UCSD-AML1 (cell line): ENCODE measurements at regions not wholly inside any gene's neighbourhood (a gene's known extent, or its start where the extent isn't known, plus 50 kb on each side); places are given as distances from the start of the nearest gene placed in this dataset.

Source experiments
- DNase-seq: peaks from one replicate; lab custom pipeline; 2025; ENCODE audit not compliant: unreplicated experiment; lab: John Stamatoyannopoulos, UW

DNA sequence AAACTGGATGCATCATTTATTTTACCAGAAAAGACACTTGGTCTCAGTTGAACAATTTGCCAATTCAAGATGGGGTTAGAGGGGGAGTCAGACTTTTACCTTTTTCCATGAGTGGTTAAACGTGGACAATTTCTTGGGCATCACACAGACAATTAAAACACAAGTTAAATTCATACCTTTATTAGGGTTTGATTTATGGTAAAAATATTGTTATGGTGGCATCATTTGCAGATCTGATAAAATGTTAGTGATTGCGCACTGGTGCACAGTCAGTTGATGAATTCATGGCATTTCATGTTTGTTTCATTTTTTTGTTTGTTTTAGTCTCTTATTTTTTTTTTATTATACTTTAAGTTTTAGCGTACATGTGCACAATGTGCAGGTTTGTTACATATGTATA, 399.9 kb downstream of the DOK5 start:
- no peak for DNase-seq

DNA sequence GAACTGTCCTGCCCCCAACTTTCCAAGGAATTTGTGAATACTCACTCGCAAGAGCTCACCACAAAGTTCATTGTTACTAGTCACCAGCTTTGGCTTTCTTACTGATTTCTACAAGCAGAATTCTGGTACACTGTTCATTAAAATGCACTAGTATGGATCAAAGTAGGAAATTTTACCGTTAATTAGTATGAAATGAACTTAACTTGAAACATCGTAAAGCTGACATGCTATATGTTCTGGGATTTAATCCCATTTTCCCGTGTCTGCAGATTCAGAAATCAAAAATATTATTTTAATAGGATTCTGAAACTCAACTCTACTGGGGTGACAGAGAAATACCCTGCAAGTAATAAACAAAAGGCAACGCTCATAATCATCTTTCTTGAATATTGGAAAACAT, 399.3 kb downstream of the DOK5 start:
- no peak for DNase-seq

DNA sequence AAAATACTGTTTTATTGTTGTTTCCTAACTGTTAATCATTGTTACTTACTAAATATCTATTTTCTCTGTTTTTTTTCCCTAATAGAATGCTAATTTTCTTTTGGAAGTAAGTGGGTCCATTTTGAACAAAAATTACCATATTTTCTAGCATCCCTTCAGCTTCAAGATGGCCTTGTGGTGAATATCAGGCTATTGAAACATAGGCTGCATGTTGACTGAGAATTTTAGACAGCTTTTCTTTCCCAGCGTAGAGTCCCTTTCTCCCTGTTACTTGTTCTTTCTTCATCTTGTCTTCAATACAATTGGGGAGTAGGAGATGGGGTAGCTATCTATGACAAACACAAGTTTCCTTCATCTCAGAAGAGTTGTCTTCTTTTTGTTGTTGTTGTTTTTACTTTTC, 397.0 kb downstream of the DOK5 start:
- DNase-seq: no peak

DNA sequence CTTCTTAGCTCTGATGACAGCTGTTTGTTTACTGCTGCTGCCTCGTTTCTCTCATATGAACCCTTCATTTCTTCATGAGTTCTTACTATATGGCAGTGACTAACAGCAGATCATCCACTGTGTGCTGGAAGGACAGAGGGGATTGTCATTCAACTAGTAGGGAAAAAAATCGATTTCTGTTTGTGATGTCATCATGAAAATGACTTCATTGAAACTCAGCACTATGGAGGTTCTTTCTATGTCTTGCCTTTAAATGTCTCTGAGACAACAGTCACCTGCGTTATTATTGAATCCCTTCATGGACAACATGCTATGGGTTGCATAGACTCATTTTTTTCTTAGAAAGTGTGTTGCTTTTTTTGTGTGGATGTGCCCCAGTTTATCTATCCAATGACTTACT, 394.4 kb downstream of the DOK5 start:
- no peak for DNase-seq

DNA sequence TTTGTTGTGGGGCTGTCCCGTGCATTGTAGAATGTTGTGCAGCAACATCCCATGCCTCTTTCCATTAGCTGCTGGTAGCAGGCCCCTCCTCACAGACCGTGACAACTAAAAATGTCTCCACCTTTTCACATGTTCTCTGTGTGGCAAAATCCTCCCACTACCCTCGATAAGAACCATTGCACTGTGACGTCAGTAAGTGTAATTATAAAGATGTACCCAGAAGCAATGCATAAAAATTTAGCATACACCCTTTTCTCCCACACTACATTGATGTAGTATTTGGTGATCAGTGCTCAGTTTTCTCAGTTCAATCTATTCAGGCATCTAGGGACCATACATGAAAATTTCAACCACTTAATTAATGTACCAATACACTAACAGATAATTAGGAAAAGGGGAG, 389.9 kb downstream of the DOK5 start:
- DNase-seq: no peak

DNA sequence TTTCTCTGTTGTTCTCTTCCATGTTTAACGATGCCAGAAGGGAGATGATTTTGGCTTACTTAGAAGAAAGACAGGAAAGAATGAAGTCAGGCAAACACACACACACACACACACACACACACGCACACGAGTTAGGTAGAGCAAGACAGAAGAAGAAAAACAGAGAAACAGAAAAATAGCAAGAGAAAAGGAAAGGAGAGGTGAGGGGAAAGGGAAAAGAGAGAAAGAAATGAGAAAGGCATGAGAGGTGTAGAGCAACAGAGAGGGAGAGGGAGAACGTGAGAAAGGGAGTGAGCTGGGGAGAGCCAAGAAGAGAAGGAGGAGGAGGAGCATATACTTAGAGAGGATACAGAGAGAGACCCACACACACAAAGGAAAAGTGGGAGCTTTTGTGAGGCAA, 385.3 kb downstream of the DOK5 start:
- DNase-seq: no peak

DNA sequence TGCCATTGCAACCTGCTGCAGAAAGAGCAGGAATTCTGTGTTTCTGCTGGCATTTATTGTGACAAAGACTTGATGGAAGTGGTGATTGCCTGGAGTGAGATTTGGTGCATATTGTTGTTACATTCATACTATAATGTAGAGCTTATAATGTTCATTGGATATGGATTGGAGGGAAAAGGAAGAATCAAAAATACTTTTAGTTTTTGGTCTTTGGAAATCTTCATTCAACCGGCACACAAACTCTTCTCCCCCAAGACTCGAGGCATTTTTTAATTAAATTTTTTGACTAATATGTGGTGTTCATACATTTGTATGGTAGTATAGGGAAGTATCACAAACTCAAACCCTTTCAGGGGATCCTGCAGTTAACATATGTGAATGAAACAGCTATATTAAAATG, 380.8 kb downstream of the DOK5 start:
- DNase-seq: no peak

DNA sequence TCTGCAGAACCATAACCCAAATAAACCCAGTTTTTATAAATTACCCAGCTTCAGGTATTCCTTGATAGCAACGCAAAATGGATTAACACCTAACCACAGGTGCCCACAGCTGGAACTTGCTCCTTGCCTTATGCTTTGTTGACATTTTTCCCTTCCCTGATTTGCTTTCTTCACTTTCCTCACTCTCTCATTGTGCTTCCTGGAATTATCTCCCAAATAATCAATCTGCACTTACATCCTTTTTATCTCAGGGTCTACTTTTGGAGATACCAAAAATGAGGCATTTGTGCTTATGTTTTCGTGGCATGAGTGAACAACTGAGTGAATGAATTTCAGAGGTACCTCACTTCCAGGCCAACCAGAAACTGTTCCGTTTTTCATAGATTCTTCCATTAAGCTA, 374.3 kb downstream of the DOK5 start:
- DNase-seq: no peak

DNA sequence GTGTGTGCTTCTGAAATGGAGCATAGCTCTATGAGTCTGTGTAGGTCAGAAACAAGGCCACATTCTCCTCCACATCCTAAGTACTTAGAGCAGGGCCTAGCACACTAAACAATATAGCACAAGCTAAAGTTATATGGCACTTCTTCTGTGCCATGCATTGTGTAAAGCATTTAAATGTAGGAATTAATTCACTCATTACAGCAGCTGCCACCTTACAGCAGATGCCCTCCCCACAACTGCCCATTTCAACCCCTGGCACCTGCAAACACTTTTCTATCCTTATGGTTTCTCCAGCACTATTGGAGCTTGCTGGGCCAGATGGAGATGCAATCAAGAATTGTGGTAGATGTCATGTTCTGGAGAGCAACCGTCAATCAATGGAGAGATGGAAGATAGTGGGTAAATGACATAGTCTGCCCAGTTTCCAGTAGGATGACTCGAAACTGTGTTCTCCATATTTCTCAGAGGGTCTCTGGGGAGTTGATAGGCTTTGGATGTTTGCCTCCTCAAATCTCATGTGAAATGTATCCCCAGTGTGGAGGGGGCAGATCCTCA, 373.7 kb downstream of the DOK5 start:
- DNase-seq: no peak

DNA sequence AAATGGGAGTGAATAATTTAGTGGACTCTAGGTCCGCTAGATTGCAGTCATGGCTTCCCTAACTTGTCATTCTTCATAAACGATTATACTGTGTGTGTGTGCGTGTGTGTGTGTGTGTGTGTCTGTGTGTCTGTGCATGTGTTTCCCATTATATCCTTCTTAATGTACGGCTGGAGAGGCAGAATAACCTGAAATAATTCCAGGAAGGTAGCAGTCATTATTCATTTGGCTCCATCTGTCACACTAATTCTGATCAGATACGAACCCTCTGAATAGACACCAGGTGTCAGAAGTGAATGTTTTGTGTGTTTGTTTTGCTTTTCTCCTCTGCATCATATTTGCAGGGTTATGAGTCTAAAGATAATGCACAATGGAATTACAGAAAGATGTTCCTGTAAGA, 372.9 kb downstream of the DOK5 start:
- DNase-seq: no peak

DNA sequence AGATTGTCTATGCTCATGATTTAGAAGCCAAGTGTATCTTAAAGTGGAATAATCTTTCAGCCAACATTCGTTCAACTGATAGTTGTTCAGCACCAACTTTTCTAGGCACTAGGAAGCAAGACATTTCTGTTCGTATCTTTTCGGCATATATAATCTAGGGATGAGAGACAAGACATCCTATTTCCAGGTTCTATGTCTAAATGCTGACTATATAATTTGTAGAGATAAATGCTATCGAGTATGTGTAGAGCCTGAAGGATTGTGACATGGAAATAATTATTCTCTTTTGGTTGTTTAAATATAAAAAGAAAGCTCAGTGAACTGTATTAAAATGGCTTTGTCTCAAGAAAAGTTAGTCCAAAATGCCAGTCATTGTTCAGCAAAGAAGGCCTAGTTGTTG, 371.6 kb downstream of the DOK5 start:
- DNase-seq: no peak

DNA sequence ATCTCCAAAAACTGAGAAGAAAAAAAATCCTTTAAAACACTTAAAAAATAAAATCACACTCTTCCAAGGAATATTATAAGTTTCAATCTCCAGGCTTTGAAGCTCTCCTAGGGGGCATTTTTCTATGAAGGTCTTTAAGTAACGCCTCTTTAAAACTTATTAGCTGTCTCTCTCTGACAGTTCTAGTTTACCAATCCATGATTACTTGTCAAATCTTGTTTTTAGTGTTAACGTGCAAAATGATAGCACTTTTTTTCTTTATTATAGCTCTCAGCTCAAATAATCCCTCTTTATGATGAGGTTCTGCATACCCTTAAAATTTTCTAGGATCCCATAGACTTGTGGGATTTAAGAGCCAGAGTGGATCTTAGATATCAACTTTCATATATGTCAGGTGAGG, 369.0 kb downstream of the DOK5 start:
- no peak for DNase-seq

DNA sequence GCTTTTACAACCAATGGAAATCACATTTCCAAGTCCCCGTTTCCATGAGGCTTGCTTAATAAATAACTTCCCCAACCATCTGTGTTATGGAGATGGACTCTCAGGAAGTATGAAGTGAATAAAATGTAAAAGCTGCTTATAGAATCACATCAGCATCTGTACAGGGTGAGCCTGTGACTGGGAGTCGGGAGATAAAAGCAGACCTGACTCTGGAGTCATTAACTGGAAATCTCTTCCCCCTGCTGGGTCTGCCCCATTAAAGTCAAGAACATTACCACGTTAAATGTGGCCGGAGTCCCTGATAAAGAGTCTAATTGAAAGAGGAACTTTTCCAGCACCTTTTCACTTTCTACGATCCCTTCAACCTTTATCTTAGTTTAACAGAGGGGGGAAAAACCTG, 368.5 kb downstream of the DOK5 start:
- DNase-seq: no peak

DNA sequence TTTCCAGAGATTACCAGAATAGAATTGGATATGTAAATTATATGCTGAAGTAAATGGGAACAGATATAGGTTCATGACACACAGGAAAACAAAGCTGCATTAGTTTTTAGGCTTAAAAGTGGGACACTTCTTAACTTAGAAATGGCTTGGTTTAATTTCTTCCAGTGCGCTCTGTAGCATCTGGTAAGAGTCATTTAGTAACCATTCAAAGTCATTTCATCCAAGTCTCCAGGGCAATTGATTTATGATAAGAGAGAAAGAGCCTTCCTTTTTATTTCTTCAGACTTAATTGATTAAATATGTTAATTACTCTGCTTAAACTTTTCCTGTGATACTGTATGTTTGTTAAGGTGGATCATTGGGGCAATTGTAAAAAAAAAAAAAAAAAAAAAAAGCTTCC, 368.0 kb downstream of the DOK5 start:
- DNase-seq: no peak

DNA sequence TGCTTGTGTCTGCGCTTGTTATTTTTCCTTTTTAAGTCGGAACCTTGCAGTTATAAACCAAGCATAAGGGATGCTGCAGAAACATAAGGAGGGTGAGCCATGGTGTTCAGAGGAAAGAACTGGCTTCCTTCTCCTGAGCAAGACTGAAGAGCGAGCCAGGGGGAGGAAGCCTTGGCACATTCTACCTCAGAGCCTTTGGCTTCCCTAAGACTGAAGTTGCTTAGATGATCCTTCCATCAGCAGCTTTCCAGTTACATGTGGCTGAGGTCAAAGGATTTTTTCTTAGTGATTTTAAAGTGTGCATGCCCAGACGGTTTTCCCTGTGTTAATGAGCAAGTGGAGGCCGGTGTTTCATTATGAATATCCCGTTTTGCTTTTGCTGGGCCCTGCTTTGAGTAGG, 363.8 kb downstream of the DOK5 start:
- DNase-seq: no peak

DNA sequence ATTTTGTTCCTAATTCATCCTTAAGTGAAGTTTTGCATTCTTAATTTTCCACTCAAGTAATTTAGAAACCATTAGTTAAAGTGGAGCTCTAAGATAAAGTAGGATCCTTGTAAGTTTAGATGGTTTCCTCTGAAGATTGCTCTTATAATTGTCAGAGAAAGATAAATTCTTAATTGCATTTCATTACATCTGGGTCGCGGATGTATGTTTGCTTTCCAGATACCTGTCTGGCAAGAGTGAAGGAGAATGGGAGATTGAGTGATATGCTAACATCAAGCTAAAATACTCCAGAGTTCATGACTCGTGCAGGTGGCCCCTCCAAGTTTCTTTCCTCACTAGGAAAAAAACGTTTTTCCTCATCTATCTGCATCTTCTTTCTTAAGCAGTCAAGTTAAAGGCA, 361.8 kb downstream of the DOK5 start:
- DNase-seq: no peak

DNA sequence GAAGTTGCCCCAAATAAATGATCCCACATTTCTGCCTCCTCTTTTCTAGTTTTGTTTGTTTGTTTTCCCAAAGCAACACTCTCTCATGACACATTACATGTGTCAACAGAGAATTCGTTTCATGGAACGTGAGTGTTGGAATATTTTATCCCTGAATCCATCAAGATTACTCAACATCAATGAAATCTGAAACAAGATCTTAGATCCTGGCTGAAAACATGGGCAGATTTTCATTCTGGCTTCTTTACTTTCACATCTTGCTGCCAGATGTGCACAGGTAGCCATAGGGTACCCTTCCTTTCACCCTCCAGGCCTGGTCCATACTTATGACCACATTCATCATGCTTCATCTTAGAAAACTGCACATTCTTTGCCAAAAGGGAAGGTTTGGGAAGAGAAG, 347.0 kb downstream of the DOK5 start:
- no peak for DNase-seq

DNA sequence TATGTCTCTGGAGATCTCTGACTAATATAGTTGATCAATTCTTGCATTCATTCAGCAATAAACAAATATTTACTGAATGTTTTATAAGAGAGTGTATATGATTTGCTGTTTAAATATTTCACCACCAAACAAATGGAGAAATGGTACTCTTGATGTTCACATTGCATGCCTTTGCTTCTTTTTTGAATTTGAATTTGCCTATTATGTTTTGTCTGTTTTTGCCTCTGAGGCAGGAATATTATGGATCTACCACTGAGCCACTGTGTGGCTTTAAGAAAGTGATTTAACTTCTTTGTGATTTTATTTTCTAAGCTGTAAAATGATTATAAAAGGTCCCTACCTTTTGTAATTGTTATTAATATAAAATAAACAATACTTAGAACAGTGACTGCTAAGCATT, 345.0 kb downstream of the DOK5 start:
- no peak for DNase-seq

DNA sequence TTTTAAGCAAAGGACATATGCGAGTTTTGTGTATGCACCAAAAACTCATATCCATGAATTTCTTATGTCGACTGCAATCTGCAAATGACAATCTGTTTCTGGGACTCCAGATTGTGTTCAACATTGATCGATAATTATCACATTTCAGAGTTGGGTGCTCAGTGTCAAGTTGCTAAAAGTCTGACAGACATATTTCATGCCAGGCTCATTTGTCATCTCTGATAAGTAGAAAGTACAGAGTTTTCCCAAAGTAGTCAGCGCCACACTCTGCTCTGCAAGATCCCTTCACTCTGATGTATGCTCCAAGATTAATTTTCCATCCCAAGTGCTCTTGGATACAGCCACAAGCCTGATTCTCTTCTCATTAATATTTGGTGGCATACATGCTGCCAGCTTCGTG, 331.1 kb downstream of the DOK5 start:
- DNase-seq: no peak

DNA sequence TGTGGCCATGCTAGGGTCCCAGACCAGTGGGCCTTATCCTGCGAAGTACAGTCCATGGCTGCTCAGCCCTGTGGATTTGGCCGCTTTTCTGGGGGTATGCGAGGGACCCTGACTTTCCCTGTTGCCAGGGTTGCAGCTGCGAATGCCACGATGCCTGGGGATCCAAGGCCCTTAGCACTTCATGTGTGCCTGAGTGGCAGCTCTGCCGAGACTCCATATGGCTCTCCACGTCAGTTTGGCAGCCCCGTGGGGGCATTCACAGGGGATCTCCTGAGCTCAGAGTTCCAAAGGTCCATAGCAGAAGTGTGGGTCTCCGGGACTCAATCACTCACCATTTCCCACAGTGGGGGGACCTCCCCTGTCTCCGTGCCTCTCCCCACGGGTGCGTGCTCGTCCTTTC, 319.5 kb downstream of the DOK5 start:
- no peak for DNase-seq

DNA sequence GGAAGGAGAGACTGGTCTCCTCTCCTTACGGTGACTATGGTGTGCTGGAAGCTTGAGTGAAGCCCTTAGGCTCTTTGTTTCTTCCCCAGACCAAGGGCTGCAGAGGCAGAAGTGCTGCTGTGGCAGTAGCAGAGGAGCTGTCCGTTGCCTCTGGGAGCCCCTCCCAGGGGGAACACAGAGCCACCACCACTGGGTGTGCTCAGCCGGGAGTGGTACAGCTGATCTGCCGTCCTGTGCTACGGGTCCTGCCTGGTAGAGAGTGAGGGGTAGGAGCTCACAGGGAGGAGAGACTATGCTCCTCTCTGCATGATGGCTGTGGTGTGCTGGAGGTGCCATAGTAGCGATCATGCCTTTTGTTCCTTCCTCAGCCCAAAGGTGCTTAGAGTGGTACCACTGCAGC, 318.7 kb downstream of the DOK5 start:
- DNase-seq: no peak

DNA sequence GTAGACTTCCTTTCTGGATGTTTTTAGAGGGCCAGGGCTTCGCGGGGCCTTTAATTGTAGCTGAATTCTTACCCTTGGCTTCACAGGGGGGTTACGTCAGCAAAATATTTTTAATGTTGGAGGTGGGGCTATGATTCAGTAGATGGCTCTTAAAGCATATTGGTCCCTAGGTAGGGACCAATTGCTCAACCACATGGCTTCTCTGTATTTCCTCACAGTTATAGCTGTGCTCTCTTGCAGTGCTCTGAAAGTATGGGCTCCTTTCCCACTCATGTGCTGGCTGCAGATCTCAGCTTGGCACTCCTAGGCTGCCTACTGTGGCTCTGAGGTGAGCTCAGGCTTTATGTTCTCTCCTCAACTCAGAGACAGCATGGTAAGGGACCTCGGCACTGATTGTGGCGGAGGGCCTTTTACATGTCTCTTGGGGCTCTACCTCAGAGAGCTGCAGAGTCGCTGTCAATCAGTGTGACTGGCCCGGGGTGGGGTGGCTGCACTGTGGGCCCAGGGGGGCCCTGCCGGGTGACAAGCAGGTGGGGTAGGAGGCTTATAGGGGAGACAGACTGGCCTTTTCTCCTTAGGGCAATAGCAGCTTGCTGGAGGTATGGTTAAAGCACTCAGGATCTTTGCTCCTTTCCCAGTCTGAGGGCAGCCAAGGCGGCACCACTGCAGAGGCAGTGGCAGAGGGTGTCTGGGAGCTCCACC, 318.0 kb downstream of the DOK5 start:
- no peak for DNase-seq

DNA sequence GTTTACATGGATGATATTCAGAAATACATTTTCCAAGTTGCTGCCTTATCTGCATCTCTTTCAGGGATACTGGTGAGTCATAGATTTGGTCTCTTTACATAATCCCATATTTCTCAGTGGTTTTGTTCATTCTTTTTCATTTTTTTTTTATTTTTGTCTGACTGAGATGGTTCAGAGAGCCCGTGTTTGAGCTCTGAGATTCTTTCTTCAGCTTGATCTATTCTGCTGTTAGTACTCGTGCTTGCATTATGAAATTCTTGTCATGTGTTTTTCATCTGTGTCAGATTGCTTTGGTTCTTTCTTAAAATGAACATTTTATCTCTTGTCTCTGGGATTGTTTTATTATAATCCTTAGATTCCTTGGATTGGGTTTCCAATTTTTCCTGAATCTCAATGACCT, 317.3 kb downstream of the DOK5 start:
- no peak for DNase-seq
